ENCODE measurements at regions not wholly inside any gene's neighbourhood (a gene's known extent, or its start where the extent isn't known, plus 50 kb on each side); places are given as distances from the start of the nearest gene placed in this dataset.

DNA sequence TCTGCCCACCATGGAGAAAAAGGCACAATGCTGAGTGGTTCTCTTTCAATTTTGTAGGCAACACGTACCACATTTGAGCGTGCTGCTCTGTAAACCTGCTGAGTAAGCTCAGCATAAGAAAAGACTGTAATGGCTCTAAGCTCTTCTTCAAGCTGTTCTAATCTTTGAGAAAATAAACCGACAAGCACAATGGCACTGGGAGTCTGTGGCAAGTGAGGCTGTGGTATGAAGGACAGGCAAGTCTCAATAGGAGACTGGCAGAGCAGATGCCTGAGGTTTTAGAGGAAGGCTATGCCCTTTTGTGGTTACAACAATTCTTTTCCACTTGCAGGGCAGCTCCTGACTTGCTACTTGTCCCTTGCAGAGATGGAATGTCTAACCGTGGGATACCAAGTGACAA is 136.7 kb upstream of the EXOC2 start:
- Histone ChIP-seq H3K4me1 (ENCODE audit: control insufficient read depth in 1 of 2, insufficient read depth in 2 of 2, low read length in 2 of 2) (no peaks in the 10 kb centered on the region), H3K9me3 (ENCODE audit: control insufficient read depth in 1 of 2, low read length in 2 of 2) (no peaks in the 10 kb centered on the region), H3K27me3 (ENCODE audit: low read depth, low read length) (no peaks in the 10 kb centered on the region), H3K27ac (ENCODE audit: low read length) (no peak overlapping the region), H3K36me3 (ENCODE audit: control insufficient read depth in 1 of 2, insufficient read depth in 2 of 2, low read length in 2 of 2) (no peaks in the 10 kb centered on the region), H3K4me3 (ENCODE audit: low read depth in 1 of 2, low read length in 2 of 2) (no peak overlapping the region)

DNA sequence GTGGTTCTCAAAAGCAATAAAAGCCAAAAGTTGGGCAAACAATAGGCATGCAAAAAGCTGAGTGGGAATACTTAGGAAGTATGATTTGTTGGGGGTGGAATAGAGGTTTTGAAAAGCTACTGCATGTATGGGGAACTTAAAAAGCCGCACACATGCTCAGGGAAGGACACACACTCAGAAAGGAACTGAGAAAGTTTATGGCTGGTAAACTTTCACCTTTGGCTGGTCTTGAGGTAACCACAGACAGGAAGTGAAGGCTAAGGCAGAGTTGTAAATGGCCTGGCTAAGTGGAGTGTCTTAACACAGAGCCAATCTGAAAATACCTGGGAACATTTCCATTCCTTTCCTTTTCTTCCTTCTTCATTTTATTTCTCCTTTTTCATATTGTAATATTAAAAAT is 134.5 kb upstream of the EXOC2 start:
- Histone ChIP-seq H3K4me3 (ENCODE audit: low read depth in 1 of 2, low read length in 2 of 2) (no peak overlapping the region), H3K9me3 (ENCODE audit: control insufficient read depth in 1 of 2, low read length in 2 of 2) (no peaks in the 10 kb centered on the region), H3K4me1 (ENCODE audit: control insufficient read depth in 1 of 2, insufficient read depth in 2 of 2, low read length in 2 of 2) (no peaks in the 10 kb centered on the region), H3K27ac (ENCODE audit: low read length) (no peak overlapping the region), H3K36me3 (ENCODE audit: control insufficient read depth in 1 of 2, insufficient read depth in 2 of 2, low read length in 2 of 2) (no peaks in the 10 kb centered on the region), H3K27me3 (ENCODE audit: low read depth, low read length) (no peaks in the 10 kb centered on the region)

DNA sequence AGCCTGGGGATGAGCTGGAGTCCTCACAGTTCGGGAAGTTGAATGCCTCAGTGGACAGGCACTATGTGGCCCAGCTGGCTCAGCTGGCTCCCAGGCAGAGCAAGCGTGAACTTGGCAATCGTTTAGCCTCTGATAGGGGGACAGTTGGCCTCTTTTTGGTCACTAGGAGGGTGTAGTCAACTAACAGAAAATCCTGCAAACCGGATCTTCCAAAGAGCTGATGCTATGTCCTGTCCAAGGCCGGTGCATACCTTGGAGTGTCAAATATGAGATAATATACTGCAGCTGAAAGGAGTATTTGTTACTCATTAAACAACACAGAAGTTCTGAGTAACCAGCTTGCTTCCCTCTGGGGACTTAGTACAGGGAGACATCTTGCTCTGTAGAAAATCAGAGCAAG is 126.2 kb upstream of the EXOC2 start:
- Histone ChIP-seq H3K27me3 (ENCODE audit: low read depth, low read length) (no peaks in the 10 kb centered on the region), H3K27ac (ENCODE audit: low read length) (no peak overlapping the region), H3K9me3 (ENCODE audit: control insufficient read depth in 1 of 2, low read length in 2 of 2) (no peaks in the 10 kb centered on the region), H3K4me3 (ENCODE audit: low read depth in 1 of 2, low read length in 2 of 2) (no peak overlapping the region), H3K4me1 (ENCODE audit: control insufficient read depth in 1 of 2, insufficient read depth in 2 of 2, low read length in 2 of 2) (no peaks in the 10 kb centered on the region), H3K36me3 (ENCODE audit: control insufficient read depth in 1 of 2, insufficient read depth in 2 of 2, low read length in 2 of 2) (no peaks in the 10 kb centered on the region)

DNA sequence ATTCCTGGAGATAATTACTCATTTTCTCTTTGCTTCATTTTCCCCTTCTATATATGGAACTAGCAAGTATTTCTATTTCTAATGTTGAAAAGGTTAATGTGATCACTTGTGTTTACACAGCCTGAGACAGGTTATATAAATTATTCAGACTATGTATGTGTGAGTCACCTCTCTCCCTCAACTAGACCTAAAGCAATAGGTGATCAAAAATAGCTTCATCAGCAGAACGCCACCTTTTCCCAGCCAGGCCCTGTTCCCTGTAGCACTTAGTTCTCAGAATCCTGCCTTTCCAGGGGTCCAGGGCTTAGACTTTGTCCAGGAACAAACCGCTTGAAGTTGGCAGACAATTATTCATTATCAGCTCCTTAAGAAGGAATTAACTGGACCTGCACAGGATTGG is 125.3 kb upstream of the EXOC2 start:
- no peaks in the 10 kb centered on the region for H3K4me1 ChIP-seq (ENCODE audit: control insufficient read depth in 1 of 2, insufficient read depth in 2 of 2, low read length in 2 of 2)
- H3K9me3 ChIP-seq (ENCODE audit: control insufficient read depth in 1 of 2, low read length in 2 of 2) = no peaks in the 10 kb centered on the region
- H3K27me3 ChIP-seq (ENCODE audit: low read depth, low read length) = no peaks in the 10 kb centered on the region
- no peak overlapping the region for H3K4me3 ChIP-seq (ENCODE audit: low read depth in 1 of 2, low read length in 2 of 2)
- H3K27ac ChIP-seq (ENCODE audit: low read length) = peak overlapping the region; percentile 34
- no peaks in the 10 kb centered on the region for H3K36me3 ChIP-seq (ENCODE audit: control insufficient read depth in 1 of 2, insufficient read depth in 2 of 2, low read length in 2 of 2)

DNA sequence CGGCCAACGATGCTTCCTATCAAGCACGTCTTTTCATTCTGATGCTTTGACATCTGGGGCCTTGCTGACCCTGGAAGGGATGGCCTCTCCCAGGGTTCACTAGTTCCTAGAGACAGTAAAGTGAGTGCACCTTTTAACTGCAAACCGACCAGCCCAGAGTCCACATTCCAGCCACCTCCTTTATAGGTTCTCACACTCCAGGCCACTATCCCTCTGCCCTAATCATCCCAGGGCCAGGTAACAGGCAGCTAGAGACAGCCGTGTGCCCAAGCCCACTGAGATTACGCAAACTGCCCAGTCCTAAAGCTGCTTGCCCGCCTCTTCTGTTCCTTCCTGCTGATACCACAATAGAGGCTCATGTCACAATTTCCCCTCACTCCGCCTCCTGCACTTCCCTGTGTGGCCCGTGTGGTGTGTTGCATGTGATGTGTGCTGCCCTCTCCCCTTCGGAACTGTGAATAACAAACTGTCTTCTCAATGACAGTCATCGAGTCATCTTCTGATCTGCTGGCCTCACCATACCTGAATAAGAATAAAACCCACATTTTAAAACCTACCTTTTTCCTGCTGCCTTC is 123.7 kb upstream of the EXOC2 start:
- Histone ChIP-seq H3K27me3 (ENCODE audit: low read depth, low read length) (no peaks in the 10 kb centered on the region), H3K9me3 (ENCODE audit: control insufficient read depth in 1 of 2, low read length in 2 of 2) (no peaks in the 10 kb centered on the region), H3K4me3 (ENCODE audit: low read depth in 1 of 2, low read length in 2 of 2) (no peak overlapping the region), H3K4me1 (ENCODE audit: control insufficient read depth in 1 of 2, insufficient read depth in 2 of 2, low read length in 2 of 2) (no peaks in the 10 kb centered on the region), H3K27ac (ENCODE audit: low read length) (no peak overlapping the region), H3K36me3 (ENCODE audit: control insufficient read depth in 1 of 2, insufficient read depth in 2 of 2, low read length in 2 of 2) (no peaks in the 10 kb centered on the region)

DNA sequence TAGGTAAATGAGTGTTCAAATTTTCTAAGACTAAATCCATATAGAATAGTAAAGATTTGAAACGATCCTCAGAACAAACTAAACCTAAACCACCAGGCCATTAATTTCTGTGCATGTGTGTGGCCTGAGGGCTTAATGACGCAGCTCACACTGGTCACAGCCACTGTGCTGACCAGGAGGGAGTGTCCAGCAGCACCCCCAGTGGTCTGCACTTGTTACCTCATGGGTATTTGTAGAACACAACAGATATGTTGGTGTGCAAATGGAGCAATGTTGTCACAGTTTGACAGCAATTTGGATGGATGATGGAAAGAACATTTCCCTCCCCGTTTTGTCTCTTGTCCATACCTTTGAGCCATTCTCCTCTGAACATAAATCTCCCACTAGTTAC is 122.4 kb upstream of the EXOC2 start:
- no peak overlapping the region for H3K4me3 ChIP-seq (ENCODE audit: low read depth in 1 of 2, low read length in 2 of 2)
- H3K27me3 ChIP-seq (ENCODE audit: low read depth, low read length) = no peaks in the 10 kb centered on the region
- H3K27ac ChIP-seq (ENCODE audit: low read length) = no peak overlapping the region
- H3K4me1 ChIP-seq (ENCODE audit: control insufficient read depth in 1 of 2, insufficient read depth in 2 of 2, low read length in 2 of 2) = no peaks in the 10 kb centered on the region
- H3K36me3 ChIP-seq (ENCODE audit: control insufficient read depth in 1 of 2, insufficient read depth in 2 of 2, low read length in 2 of 2) = no peaks in the 10 kb centered on the region
- no peaks in the 10 kb centered on the region for H3K9me3 ChIP-seq (ENCODE audit: control insufficient read depth in 1 of 2, low read length in 2 of 2)

DNA sequence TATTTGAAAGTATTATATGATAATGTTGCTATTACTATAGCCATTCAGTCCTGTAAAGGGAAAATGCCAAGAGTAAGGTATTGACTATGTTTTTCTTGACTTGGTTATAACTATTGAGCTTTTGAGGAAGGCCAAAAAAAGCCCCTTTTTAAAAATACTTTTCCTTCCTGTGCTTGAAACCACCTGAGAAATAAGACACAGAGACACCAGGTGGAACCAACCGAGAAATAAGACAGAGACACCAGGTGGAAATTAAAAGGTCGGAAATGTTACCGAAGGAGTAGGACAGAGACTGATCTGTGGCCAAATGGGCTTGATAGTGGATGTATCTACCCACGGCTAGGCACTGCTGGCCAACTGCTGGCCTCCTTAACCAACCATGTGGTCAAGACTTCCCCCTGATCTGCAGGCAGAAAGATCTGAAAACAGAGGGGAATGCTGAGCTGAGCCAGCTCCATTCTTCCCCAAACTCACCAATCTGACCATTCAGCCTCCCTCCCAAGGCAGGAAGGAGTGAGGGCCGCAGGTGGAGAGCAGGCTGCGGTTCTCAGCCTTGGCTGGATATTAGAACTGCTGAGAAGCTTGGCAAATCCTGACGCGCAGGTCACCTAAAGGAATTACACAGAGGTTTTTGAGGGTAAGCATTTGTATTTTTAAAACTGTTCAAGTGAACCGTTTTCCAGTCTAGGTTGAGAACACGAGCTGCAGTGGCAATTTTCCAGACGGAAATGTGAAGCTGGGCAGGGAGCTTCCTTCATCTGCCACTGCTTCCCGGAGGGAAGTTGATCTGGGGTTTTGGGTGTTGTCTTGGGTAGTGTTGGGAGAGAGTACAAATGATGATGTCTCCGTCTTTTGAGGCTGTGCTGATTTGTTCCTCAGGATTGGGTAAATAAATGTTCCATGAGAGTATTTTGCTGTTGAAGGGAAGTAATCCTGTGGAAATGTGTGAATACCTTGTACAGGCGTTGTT is 121.7 kb upstream of the EXOC2 start:
- Histone ChIP-seq H3K27ac (ENCODE audit: low read length) (no peak overlapping the region), H3K9me3 (ENCODE audit: control insufficient read depth in 1 of 2, low read length in 2 of 2) (no peaks in the 10 kb centered on the region), H3K27me3 (ENCODE audit: low read depth, low read length) (no peaks in the 10 kb centered on the region), H3K4me1 (ENCODE audit: control insufficient read depth in 1 of 2, insufficient read depth in 2 of 2, low read length in 2 of 2) (no peaks in the 10 kb centered on the region), H3K4me3 (ENCODE audit: low read depth in 1 of 2, low read length in 2 of 2) (no peak overlapping the region), H3K36me3 (ENCODE audit: control insufficient read depth in 1 of 2, insufficient read depth in 2 of 2, low read length in 2 of 2) (no peaks in the 10 kb centered on the region)

DNA sequence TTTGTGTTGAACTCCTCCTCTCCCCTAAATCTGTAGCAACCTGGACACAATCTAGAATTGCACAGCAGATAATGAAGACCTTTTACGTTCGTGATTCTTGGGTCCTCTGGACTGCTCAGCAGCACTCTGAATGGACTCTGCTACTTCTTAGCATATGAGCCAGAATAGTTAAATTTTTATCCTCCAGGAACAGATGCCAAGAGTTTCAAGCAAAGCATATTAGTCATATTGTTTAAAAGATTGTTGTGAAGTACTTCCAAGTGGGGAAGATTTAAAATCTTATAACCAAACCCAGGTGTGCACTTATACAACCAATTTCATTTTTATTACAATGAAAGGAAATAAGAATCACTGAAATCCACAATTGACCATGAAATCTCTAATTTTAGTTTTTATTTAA is 118.9 kb upstream of the EXOC2 start:
- no peaks in the 10 kb centered on the region for H3K36me3 ChIP-seq (ENCODE audit: control insufficient read depth in 1 of 2, insufficient read depth in 2 of 2, low read length in 2 of 2)
- no peak overlapping the region for H3K4me3 ChIP-seq (ENCODE audit: low read depth in 1 of 2, low read length in 2 of 2)
- H3K9me3 ChIP-seq (ENCODE audit: control insufficient read depth in 1 of 2, low read length in 2 of 2) = no peaks in the 10 kb centered on the region
- H3K4me1 ChIP-seq (ENCODE audit: control insufficient read depth in 1 of 2, insufficient read depth in 2 of 2, low read length in 2 of 2) = no peaks in the 10 kb centered on the region
- no peak overlapping the region for H3K27ac ChIP-seq (ENCODE audit: low read length)
- H3K27me3 ChIP-seq (ENCODE audit: low read depth, low read length) = no peaks in the 10 kb centered on the region

DNA sequence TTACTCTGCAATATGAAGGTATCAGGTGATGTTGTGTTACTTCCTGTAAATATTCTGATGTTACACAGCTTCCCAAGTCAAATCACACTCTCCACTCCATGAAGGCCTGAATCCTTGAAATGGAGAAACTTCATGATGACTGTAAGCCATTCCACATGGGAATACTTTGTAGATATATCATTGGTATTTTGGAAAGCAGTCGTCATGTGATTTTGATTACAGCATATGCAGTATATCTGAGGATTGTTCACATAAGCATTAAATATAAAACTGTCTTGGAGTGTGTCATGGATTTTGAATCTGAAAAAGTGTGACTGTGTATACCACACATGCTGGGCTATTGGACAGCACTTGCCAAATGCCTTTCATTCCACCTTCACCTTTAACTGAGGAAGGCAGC is 118.3 kb upstream of the EXOC2 start:
- H3K4me1 ChIP-seq (ENCODE audit: control insufficient read depth in 1 of 2, insufficient read depth in 2 of 2, low read length in 2 of 2) = no peaks in the 10 kb centered on the region
- H3K9me3 ChIP-seq (ENCODE audit: control insufficient read depth in 1 of 2, low read length in 2 of 2) = no peaks in the 10 kb centered on the region
- no peaks in the 10 kb centered on the region for H3K27me3 ChIP-seq (ENCODE audit: low read depth, low read length)
- no peak overlapping the region for H3K4me3 ChIP-seq (ENCODE audit: low read depth in 1 of 2, low read length in 2 of 2)
- H3K36me3 ChIP-seq (ENCODE audit: control insufficient read depth in 1 of 2, insufficient read depth in 2 of 2, low read length in 2 of 2) = no peaks in the 10 kb centered on the region
- H3K27ac ChIP-seq (ENCODE audit: low read length) = no peak overlapping the region

DNA sequence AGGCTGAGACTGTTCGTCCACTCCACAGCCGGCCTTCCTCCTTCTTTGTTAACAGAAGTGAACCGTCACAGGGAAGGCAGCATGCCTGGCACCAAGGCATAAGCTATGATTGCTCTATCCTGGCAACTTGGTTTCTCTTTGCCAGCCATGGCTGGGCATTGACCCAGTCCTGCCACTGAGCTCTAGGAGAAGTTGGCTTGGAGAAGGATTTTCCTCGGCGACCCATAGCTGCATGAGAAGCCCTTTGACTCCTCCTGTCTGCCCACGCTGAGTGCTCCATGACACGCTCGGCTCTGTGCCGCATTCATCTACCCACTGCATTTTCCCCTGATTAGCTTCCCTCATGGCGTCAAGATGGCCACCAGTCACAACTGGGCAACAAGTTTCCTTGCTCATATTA is 111.8 kb upstream of the EXOC2 start:
- Histone ChIP-seq H3K27me3 (ENCODE audit: low read depth, low read length) (no peaks in the 10 kb centered on the region), H3K4me1 (ENCODE audit: control insufficient read depth in 1 of 2, insufficient read depth in 2 of 2, low read length in 2 of 2) (no peaks in the 10 kb centered on the region), H3K4me3 (ENCODE audit: low read depth in 1 of 2, low read length in 2 of 2) (no peak overlapping the region), H3K9me3 (ENCODE audit: control insufficient read depth in 1 of 2, low read length in 2 of 2) (no peaks in the 10 kb centered on the region), H3K36me3 (ENCODE audit: control insufficient read depth in 1 of 2, insufficient read depth in 2 of 2, low read length in 2 of 2) (no peaks in the 10 kb centered on the region), H3K27ac (ENCODE audit: low read length) (no peak overlapping the region)

DNA sequence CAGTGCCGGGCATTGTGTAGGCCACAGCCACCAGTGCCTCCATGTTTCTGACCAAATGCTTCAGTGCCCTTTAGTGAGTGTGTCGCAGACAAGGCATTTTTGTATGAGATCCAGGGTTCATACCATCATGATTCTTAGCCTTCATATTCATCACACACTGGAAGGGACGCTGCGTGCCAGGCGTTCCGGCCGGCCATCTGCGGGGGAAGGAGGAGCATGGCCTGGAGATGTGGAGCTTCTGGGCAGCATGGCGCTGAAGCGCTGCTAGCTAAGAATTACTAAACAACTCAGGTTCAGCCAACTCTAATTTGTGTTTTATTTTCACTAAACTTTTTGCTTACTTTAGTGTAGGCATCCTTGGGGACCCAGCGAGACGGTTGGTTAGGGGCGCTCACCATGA is 111.4 kb upstream of the EXOC2 start:
- Histone ChIP-seq H3K36me3 (ENCODE audit: control insufficient read depth in 1 of 2, insufficient read depth in 2 of 2, low read length in 2 of 2) (no peaks in the 10 kb centered on the region), H3K27me3 (ENCODE audit: low read depth, low read length) (no peaks in the 10 kb centered on the region), H3K27ac (ENCODE audit: low read length) (no peak overlapping the region), H3K4me3 (ENCODE audit: low read depth in 1 of 2, low read length in 2 of 2) (no peak overlapping the region), H3K9me3 (ENCODE audit: control insufficient read depth in 1 of 2, low read length in 2 of 2) (no peaks in the 10 kb centered on the region), H3K4me1 (ENCODE audit: control insufficient read depth in 1 of 2, insufficient read depth in 2 of 2, low read length in 2 of 2) (no peaks in the 10 kb centered on the region)

Measured in muscle layer of duodenum (tissue), 2 donors.